IPS-18a (cell line): ENCODE measurements at regions not wholly inside any gene's neighbourhood (a gene's known extent, or its start where the extent isn't known, plus 50 kb on each side); places are given as distances from the start of the nearest gene placed in this dataset.
"Not testable (repeated sequence)": the region's sequence is repeated elsewhere in the genome, so short reads cannot be mapped to it uniquely, and the experiment has no call there.

Experiments used
- H3K27ac ChIP-seq: one replicate; pipeline ENCODE4 v1.5.1; 2013; ENCODE audit warnings: low read length
- H3K27me3 ChIP-seq: one replicate; pipeline ENCODE4 v1.6.1; 2013; ENCODE audit warnings: mild to moderate bottlenecking, low read length; ENCODE audit not compliant: control insufficient read depth, insufficient read depth
- H3K36me3 ChIP-seq: one replicate; pipeline ENCODE4 v1.6.1; 2013; ENCODE audit warnings: low read depth, low read length; ENCODE audit not compliant: control insufficient read depth
- H3K4me1 ChIP-seq: one replicate; pipeline ENCODE4 v1.6.1; 2013; ENCODE audit warnings: low read depth, low read length; ENCODE audit not compliant: control insufficient read depth
- H3K4me3 ChIP-seq: one replicate; pipeline ENCODE4 v1.5.1; 2013; ENCODE audit warnings: low read length
- H3K9ac ChIP-seq: one replicate; pipeline ENCODE4 v1.6.1; 2013; ENCODE audit warnings: mild to moderate bottlenecking, low read length, moderate library complexity
- H3K9me3 ChIP-seq: one replicate; pipeline ENCODE4 v1.6.1; 2013; ENCODE audit warnings: low read depth, low read length; ENCODE audit not compliant: control insufficient read depth

DNA sequence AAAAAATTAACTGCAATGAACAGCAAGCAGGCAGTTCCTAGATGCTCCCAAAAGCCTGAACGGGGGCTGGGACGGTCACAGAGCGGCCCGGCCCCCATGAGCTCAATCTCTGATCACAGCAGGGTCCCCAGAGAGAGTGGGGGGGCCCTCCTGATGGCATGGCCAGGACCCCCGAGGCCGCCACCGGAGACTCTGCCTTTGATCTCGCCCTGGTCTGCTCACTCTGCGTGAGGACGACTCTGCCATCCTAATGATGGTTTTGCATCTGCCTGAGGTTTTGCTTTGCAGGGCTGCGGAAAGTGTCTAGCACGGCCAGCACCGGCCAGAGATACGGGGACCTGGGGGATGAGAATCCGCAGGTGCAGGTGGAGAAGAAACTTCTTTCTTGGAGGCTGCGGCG, 103.8 kb downstream of the SHOX start:
- peaks cover 8% of the 10 kb centered on the region for H3K9me3 ChIP-seq
- H3K36me3 ChIP-seq = no peaks in the 10 kb centered on the region
- H3K27me3 ChIP-seq = no peaks in the 10 kb centered on the region
- H3K9ac ChIP-seq = no peak overlapping the region
- H3K4me1 ChIP-seq = no peaks in the 10 kb centered on the region
- no peak overlapping the region for H3K4me3 ChIP-seq
- H3K27ac ChIP-seq = no peak overlapping the region

DNA sequence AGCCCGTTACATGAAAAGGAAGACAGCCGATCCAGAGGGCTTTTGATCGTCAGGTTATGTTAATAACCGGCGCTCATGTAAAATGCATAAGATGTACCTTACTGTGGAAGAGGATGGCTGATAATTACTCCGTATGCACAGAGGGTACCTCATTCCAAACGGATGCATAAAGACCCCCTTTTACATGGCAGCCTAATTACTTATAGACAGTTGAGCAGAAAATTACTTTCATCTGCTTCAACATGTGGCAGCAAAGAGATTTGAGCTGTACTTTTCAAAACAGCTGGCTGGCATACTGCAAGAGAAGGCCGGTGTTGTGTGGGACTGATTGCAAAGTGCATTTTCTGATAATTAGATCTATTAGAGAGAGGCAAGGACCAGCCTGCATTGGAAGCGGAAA, 103.4 kb downstream of the SHOX start:
- Histone ChIP-seq H3K4me1 (no peaks in the 10 kb centered on the region), H3K36me3 (no peaks in the 10 kb centered on the region), H3K4me3 (no peak overlapping the region), H3K9ac (no peak overlapping the region), H3K27me3 (no peaks in the 10 kb centered on the region), H3K27ac (no peak overlapping the region), H3K9me3 (peaks cover 8% of the 10 kb centered on the region)

DNA sequence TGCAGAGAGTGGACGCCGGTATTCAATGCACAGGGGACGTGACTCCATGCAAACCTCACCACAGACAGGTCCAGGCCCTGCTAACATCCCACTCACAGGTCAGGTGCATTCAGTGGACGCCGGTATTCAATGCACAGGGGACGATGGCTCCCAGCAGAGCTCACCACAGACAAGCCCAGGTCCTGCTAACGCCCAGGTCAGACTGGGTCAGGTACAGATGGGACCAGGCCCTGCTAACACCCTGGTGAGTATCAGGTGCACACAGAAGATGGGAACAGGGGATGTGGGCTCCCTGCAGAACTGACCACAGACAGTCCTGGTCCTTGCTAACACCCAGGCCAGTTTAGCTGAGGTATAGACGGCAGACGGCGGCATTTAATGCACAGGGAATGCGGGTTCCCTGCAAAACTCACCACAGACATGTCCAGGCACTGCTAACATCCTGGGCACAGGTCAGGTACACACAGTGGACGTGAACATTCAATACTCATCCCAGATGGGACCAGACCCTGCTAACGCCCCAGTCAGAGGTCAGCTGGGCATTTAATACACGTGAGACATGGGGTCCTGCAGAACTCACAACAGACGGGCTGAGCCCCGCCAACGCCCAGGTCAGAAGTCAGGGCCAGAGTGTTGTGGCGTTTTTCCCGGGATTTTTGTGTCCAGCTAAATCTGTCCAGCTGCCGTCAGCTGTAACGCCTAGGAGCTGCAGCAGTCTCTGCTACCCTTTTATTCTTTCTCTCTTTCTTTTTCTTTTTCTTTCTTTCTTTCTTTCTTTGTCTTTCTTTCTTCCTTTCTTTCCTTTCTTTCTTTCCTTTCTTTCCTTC, 99.2 kb downstream of the SHOX start:
- H3K9ac ChIP-seq = no peak overlapping the region
- no peaks in the 10 kb centered on the region for H3K36me3 ChIP-seq
- no peaks in the 10 kb centered on the region for H3K9me3 ChIP-seq
- H3K4me1 ChIP-seq = no peaks in the 10 kb centered on the region
- H3K4me3 ChIP-seq = no peak overlapping the region
- H3K27ac ChIP-seq = no peak overlapping the region
- H3K27me3 ChIP-seq = no peaks in the 10 kb centered on the region

DNA sequence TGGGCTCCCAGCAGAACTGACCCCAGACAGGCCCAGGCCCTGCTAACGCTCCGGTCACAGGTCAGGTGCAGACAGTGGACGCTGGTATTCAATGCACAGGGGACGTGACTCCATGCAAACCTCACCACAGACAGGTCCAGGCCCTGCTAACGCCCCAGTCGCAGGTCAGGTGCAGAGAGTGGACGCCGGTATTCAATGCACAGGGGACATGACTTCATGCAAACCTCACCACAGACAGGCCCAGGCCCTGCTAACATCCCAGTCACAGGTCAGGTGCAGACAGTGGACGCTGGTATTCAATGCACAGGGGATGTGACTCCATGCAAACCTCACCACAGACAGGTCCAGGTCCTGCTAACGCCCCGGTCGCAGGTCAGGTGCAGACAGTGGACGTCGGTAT, 98.5 kb downstream of the SHOX start:
- H3K4me1 ChIP-seq, H3K9ac ChIP-seq, H3K27ac ChIP-seq, H3K4me3 ChIP-seq, H3K9me3 ChIP-seq, H3K27me3 ChIP-seq, H3K36me3 ChIP-seq: not testable (repeated sequence)

DNA sequence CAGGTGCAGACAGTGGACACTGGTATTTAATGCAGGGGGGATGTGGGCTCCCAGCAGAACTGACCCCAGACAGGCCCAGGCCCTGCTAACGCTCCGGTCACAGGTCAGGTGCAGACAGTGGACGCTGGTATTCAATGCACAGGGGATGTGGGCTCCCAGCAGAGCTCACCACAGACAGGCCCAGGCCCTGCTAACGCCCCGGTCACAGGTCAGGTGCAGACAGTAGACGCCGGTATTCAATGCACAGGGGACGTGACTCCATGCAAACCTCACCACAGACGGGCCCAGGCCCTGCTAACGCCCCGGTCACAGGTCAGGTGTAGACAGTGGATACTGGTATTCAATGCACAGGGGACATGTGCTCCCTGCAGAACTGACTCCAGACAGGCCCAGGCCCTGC, 98.0 kb downstream of the SHOX start:
- H3K9me3 ChIP-seq, H3K4me1 ChIP-seq, H3K27me3 ChIP-seq, H3K9ac ChIP-seq, H3K4me3 ChIP-seq, H3K36me3 ChIP-seq, H3K27ac ChIP-seq: not testable (repeated sequence)

DNA sequence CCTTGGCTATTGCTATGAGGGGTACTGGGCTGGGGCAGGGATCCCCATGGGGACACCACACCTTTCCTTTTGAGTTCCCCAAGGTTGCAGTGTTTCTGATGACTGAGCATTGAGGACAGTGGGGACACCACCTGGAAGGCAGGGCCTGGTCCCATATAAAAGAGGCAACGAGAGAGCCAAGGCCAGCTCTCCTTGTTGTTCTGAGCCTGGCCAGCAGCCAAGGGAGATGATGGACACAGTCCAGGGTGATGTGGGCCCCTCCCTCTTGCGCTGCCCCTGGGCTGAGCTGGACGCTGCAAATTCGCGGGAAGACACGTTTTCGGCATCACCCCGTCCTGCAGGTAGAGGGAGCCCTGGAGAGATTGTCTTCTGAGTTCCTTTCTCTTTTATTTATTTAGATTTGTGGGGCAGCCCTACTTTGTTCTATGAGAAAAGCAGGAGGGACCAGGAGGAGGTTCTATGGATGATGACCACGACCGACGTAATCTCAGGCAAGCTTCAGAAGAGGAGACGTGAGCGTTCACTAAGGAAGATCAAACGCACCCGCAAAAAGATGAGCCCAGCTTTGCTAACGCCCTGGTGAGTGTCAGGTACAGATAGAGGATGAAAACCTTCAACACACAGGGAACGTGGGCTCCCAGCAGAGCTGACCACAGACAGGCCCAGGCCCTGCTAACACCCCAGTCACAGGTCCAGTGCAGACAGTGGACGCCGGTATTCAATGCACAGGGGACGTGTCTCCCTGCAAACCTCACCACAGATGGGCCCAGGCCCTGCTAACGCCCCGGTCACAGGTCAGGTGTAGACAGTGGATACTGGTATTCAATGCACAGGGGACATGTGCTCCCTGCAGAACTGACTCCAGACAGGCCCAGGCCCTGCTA, 97.4 kb downstream of the SHOX start:
- Histone ChIP-seq H3K36me3 (no peaks in the 10 kb centered on the region), H3K27ac (no peak overlapping the region), H3K4me3 (no peak overlapping the region), H3K27me3 (no peaks in the 10 kb centered on the region), H3K9ac (no peak overlapping the region), H3K4me1 (no peaks in the 10 kb centered on the region), H3K9me3 (peaks cover 11% of the 10 kb centered on the region)

DNA sequence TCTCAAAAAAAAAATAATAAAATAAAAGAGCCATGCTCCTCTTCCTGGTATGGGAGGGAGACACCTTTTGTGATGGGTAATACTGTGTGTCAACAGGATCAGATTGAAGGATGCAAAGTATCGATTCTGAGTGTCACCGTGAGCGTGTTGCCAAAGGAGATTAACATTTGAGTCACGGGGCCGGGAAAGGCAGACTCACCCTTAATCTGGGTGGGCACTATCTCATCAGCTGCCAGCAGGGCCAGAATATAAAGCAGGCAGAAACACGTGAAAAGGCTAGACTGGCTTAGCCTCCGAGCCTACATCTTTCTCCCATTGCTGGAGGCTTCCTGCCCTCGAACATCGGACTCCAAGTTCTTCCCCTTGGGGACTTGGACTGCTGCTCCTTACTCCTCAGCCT, 95.4 kb downstream of the SHOX start:
- Histone ChIP-seq H3K4me1 (no peaks in the 10 kb centered on the region), H3K4me3 (no peak overlapping the region), H3K27me3 (no peaks in the 10 kb centered on the region), H3K36me3 (no peaks in the 10 kb centered on the region), H3K9ac (no peak overlapping the region), H3K27ac (no peak overlapping the region), H3K9me3 (peaks cover 11% of the 10 kb centered on the region)

DNA sequence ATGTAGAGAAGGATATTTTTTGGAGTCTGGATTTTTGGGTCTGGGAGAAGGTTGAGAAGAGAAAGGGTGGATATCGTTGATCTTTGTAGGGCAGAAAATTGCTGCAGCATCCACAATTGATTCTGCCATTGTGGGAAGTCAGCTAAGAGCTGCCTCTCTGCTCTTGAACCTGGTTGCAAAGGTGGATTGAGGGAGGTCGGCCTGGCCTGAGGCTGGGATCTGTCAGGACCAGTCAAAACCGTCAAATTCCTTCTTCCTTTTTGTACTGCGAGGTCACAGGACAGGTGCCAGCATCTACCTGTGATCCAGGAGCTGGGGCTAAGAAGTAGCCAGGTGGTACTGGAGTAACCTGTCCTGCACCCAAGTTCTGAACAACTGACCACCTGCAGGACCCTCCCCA, 93.7 kb downstream of the SHOX start:
- Histone ChIP-seq H3K4me3 (no peak overlapping the region), H3K9me3 (peaks cover 11% of the 10 kb centered on the region), H3K4me1 (no peaks in the 10 kb centered on the region), H3K9ac (no peak overlapping the region), H3K36me3 (no peaks in the 10 kb centered on the region), H3K27me3 (no peaks in the 10 kb centered on the region), H3K27ac (no peak overlapping the region)

DNA sequence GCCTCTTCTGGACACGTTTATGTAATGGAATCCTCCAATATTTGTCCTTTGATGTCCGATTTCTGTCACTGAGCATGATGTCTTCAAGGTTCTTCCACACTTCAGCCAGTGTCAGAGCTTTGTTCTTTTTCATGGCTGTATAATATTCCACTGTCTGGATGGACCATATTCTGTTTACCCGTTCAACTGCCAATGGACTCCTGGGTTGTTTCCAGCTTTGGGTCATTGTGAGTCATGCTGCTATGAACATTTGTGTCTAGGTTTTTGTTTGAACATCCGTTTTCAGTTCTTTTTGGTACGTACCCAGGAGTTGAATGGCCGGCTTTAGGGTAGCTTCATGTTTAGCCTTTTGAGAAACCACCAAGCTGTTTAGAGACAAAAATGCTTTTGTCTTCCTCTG, 93.2 kb downstream of the SHOX start:
- Histone ChIP-seq H3K4me3 (no peak overlapping the region), H3K27ac (no peak overlapping the region), H3K36me3 (no peaks in the 10 kb centered on the region), H3K4me1 (no peaks in the 10 kb centered on the region), H3K27me3 (no peaks in the 10 kb centered on the region), H3K9me3 (peaks cover 11% of the 10 kb centered on the region), H3K9ac (no peak overlapping the region)

DNA sequence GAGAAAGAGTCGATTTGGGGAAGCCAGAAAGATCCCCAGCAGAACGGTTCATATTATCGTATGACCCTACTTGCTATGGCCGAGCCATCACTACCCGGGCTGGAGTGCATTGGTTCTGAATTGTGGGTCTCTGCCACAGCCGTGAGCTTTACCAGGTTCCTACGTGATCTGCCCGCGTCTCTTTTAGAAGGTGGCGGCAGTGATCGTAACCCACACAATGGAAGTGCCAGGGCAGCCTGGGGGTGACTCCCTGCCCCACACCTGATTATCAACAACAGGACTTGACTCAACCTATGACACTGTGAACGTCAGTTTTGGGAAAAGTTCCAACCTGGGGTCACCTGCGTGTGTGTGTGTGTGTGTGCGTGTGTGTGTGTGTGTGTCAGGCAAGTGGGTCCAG, 90.8 kb downstream of the SHOX start:
- Histone ChIP-seq H3K9ac (no peak overlapping the region), H3K4me3 (no peak overlapping the region), H3K9me3 (peaks cover 13% of the 10 kb centered on the region), H3K27me3 (no peaks in the 10 kb centered on the region), H3K27ac (no peak overlapping the region), H3K4me1 (no peaks in the 10 kb centered on the region), H3K36me3 (no peaks in the 10 kb centered on the region)

DNA sequence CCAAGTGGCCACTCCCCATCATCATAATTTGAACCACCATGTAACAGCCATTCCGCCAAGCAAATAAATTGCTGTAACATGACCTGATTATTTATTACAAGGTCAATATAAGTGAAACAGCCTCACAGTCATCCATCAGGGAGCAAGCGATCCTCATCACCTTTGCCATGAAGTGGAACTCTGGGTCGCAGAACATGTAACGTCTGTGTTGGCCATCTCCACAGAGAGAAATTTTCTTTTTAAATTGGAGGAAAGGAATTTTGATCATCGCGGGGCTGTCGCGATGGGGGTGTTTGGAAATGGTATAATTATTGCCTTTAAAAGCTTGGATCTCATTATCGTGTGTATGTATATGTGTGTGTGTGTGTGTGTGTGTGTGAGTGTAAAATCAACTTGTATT, 90.2 kb downstream of the SHOX start:
- Histone ChIP-seq H3K27ac (no peak overlapping the region), H3K36me3 (no peaks in the 10 kb centered on the region), H3K4me3 (no peak overlapping the region), H3K9me3 (peaks cover 13% of the 10 kb centered on the region), H3K9ac (no peak overlapping the region), H3K27me3 (no peaks in the 10 kb centered on the region), H3K4me1 (no peaks in the 10 kb centered on the region)

DNA sequence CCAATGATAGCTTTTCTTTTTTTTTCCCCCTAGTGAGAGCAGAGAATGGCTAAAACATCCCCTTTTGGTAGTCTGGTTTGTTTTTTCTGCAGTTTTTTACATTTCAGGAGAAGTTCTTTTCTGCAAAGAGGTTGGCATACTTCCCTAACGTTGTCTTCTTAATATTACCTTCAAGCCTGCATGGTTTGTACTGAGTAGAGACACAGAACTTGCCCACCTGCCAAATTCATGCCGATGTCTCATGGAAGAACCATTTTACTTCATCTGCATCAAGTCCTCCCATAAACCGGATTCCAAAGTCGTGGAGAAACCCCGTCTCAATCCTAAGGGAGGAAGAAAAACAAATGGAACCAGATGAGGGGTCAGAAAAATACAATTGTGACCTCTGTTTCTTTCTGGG, 89.7 kb downstream of the SHOX start:
- no peaks in the 10 kb centered on the region for H3K27me3 ChIP-seq
- H3K36me3 ChIP-seq = no peaks in the 10 kb centered on the region
- H3K4me1 ChIP-seq = no peaks in the 10 kb centered on the region
- no peak overlapping the region for H3K9ac ChIP-seq
- no peak overlapping the region for H3K27ac ChIP-seq
- peaks cover 13% of the 10 kb centered on the region for H3K9me3 ChIP-seq
- no peak overlapping the region for H3K4me3 ChIP-seq
